Skin of body (tissue), 1 donor: ENCODE measurements at regions not wholly inside any gene's neighbourhood (a gene's known extent, or its start where the extent isn't known, plus 50 kb on each side); places are given as distances from the start of the nearest gene placed in this dataset.
"Not testable (repeated sequence)": the region's sequence is repeated elsewhere in the genome, so short reads cannot be mapped to it uniquely, and the experiment has no call there.

Experiments
- DNase-seq: peaks from one replicate; lab custom pipeline; 2025; lab: John Stamatoyannopoulos, UW

- no peak for DNase-seq
Measured at GRCh38 chr2:84144345-84144744, 314.7 kb downstream of the SUCLG1 start.

- no peak for DNase-seq
Measured at GRCh38 chr2:84137034-84137433, 322.0 kb downstream of the SUCLG1 start.

GRCh38 chr2:84132370-84132769 is 326.7 kb downstream of the SUCLG1 start:
- DNase-seq: no peak

- peak; percentile 69 for DNase-seq
Measured at GRCh38 chr2:84131278-84131830, 327.7 kb downstream of the SUCLG1 start.

GRCh38 chr2:84129018-84129417 is 330.1 kb downstream of the SUCLG1 start:
- no peak for DNase-seq

- not testable (repeated sequence) for DNase-seq
Measured at GRCh38 chr2:84127812-84128211, 331.3 kb downstream of the SUCLG1 start.

GRCh38 chr2:84126530-84126929 is 332.6 kb downstream of the SUCLG1 start:
- no peak for DNase-seq

- DNase-seq: no peak
Measured at GRCh38 chr2:84126084-84126483, 333.0 kb downstream of the SUCLG1 start.

- DNase-seq: no peak
Measured at GRCh38 chr2:84116143-84116542, 342.9 kb downstream of the SUCLG1 start.

GRCh38 chr2:84115173-84115857 is 343.8 kb downstream of the SUCLG1 start:
- no peak for DNase-seq

GRCh38 chr2:84103816-84104527 is 355.1 kb downstream of the SUCLG1 start:
- DNase-seq: not testable (repeated sequence)

- DNase-seq: no peak
Measured at GRCh38 chr2:84102274-84102673, 356.8 kb downstream of the SUCLG1 start.

GRCh38 chr2:84088656-84089055 is 370.4 kb downstream of the SUCLG1 start:
- DNase-seq: no peak

- DNase-seq: no peak
Measured at GRCh38 chr2:84085562-84085961, 373.5 kb downstream of the SUCLG1 start.

GRCh38 chr2:84084856-84085255 is 374.2 kb downstream of the SUCLG1 start:
- no peak for DNase-seq

- DNase-seq: no peak
Measured at GRCh38 chr2:84083984-84084383, 375.1 kb downstream of the SUCLG1 start.

GRCh38 chr2:84078471-84078870 is 380.6 kb downstream of the SUCLG1 start:
- DNase-seq: no peak

- no peak for DNase-seq
Measured at GRCh38 chr2:84077496-84077895, 381.6 kb downstream of the SUCLG1 start.

- no peak for DNase-seq
Measured at GRCh38 chr2:84071050-84071449, 388.0 kb downstream of the SUCLG1 start.

- DNase-seq: no peak
Measured at GRCh38 chr2:84065857-84066256, 393.2 kb downstream of the SUCLG1 start.

GRCh38 chr2:84057917-84058560 is 401.0 kb downstream of the SUCLG1 start:
- DNase-seq: no peak

- no peak for DNase-seq
Measured at GRCh38 chr2:84055816-84056215, 403.3 kb downstream of the SUCLG1 start.
